WI38 (cell line): ENCODE measurements at regions not wholly inside any gene's neighbourhood (a gene's known extent, or its start where the extent isn't known, plus 50 kb on each side); places are given as distances from the start of the nearest gene placed in this dataset.
A peak's percentile ranks its signal among the peaks of the same experiment; 100 is the strongest.

ENCODE experiments used
- H3K4me3 ChIP-seq: 2 replicates; pipeline ENCODE4 v1.5.1; 2011; ENCODE audit warnings: low read depth, mild to moderate bottlenecking, control low read depth, low read length
- TF ChIP-seq, protein P1 (sequence below): IDR thresholded peaks from 2 replicates; pipeline ENCODE4 v1.5.1; 2012; ENCODE audit warnings: low read depth, mild to moderate bottlenecking, control low read depth, low read length

DNA sequence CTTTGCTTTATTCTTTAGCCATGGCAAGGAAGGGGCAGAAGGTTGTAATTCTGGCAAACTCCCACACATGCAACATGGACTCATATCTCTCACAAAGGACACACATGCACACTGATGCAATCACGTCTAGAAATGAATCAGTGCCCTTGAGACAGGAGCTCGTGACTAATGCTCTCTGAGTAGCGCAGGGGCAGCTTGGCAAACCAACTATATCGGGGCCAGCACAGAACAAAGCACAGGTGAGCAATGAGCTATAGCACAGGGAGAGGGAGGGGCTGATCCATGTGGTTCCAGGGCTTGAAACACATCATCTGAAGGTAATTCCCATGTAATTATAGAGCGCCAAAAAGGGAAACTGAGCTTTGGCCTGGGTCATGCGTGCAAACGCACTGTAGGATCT lies 165.2 kb upstream of the KLF7 start:
- TF ChIP-seq, protein P1, sequence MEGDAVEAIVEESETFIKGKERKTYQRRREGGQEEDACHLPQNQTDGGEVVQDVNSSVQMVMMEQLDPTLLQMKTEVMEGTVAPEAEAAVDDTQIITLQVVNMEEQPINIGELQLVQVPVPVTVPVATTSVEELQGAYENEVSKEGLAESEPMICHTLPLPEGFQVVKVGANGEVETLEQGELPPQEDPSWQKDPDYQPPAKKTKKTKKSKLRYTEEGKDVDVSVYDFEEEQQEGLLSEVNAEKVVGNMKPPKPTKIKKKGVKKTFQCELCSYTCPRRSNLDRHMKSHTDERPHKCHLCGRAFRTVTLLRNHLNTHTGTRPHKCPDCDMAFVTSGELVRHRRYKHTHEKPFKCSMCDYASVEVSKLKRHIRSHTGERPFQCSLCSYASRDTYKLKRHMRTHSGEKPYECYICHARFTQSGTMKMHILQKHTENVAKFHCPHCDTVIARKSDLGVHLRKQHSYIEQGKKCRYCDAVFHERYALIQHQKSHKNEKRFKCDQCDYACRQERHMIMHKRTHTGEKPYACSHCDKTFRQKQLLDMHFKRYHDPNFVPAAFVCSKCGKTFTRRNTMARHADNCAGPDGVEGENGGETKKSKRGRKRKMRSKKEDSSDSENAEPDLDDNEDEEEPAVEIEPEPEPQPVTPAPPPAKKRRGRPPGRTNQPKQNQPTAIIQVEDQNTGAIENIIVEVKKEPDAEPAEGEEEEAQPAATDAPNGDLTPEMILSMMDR, result no peak
- no peak overlapping the region for H3K4me3 ChIP-seq

GRCh38 chr2:207331674-207332073 lies 165.9 kb upstream of the KLF7 start:
- TF ChIP-seq, protein P1, result no peak
- no peak overlapping the region for H3K4me3 ChIP-seq

GRCh38 chr2:207332480-207333212 lies 166.9 kb upstream of the KLF7 start:
- H3K4me3 ChIP-seq, result no peak overlapping the region
- TF ChIP-seq, protein P1, result no peak

GRCh38 chr2:207333599-207334300 lies 168.0 kb upstream of the KLF7 start:
- H3K4me3 ChIP-seq, result peak overlapping the region; percentile 43
- TF ChIP-seq, protein P1, result no peak

DNA sequence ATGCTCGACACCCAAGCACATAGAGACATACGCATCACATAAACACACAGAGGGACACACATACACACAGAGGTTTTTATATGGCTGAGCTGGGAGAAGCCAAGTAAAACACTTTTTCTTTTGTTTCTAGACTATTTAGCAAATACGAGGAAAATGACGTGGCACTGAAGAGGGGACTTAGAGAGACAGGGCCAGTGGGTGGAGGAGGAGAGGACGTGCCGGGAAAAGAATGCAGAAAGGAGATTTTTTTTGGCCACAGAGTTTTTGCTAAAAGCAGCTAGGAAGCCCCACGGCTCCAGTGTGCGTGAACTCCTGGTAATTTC lies 168.5 kb upstream of the KLF7 start:
- TF ChIP-seq, protein P1, result no peak
- H3K4me3 ChIP-seq, result peak overlapping the region; percentile 43

- peak overlapping the region; percentile 43 for H3K4me3 ChIP-seq
- TF ChIP-seq, protein P1, result no peak
Measured at GRCh38 chr2:207334624-207335371, 169.1 kb upstream of the KLF7 start.
